ENCODE measurements at regions not wholly inside any gene's neighbourhood (a gene's known extent, or its start where the extent isn't known, plus 50 kb on each side); places are given as distances from the start of the nearest gene placed in this dataset.
A peak's percentile ranks its signal among the peaks of the same experiment; 100 is the strongest.

DNA sequence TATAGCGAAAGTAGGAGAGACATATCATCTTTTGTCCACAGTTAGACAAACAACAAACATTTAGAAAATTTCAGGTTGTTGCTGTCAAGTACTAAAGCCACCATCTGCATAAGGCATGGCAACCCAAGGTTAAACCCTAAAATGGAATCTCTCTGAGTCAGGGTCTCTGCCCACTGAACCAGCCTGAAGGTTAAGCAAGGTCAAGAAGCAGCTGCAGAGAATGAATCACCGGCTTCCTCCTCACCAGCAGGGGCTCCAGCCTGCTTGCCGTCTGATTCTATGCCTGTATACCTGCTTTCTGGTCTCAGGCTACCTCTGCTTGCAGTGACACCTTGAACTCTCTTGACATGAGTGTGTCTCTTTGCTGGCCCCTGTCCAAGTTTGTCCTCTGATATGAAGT is 726.2 kb upstream of the SGCG start:
- H3K27ac ChIP-seq (ENCODE audit: insufficient read depth, low read length) = no peak overlapping the region
- DNase-seq (ENCODE audit: low read depth in 2 of 2) = peak in 1 of 2 donors; percentile 46

DNA sequence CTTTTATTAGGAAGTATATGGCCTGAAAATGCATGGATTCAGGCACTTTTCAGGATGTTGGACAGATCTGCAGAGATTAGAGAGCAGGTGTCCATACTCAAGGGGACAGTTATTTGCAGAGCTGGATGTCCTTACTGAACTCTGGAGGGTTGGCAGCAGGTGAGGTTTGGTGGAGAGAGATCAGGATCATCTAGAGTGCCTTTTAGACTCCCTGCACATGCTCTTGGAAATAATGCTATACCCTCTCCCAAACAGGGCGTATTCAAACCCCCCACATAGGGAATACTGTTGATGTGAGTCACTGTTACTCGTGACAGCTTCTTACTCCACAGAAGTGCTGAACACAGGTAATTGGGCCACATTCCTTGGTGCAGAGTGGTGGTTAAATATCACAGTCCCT is 725.7 kb upstream of the SGCG start:
- H3K4me1 ChIP-seq (ENCODE audit: control insufficient read depth, extremely low read depth, insufficient read depth, low read length) = no peaks in the 10 kb centered on the region
- no peaks in the 10 kb centered on the region for H4K20me1 ChIP-seq (ENCODE audit: control insufficient read depth, extremely low read depth, insufficient read depth, low read length)
- no peak overlapping the region for H2AFZ ChIP-seq (ENCODE audit: low read length)
- H3K36me3 ChIP-seq (ENCODE audit: control insufficient read depth, insufficient read depth, low read length) = no peaks in the 10 kb centered on the region
- H3K9ac ChIP-seq (ENCODE audit: insufficient read depth, low read length) = no peak overlapping the region
- H3K4me3 ChIP-seq (replicated peaks in 1 of 4; ENCODE audit: control extremely low read depth in 1 of 4, insufficient read depth in 1 of 4, low read depth in 3 of 4, low read length in 4 of 4) = no peak overlapping the region
- no peak overlapping the region for H3K27ac ChIP-seq (ENCODE audit: insufficient read depth, low read length)
- H3K79me2 ChIP-seq (ENCODE audit: control insufficient read depth, insufficient read depth, low read length) = no peaks in the 10 kb centered on the region
- no peaks in the 10 kb centered on the region for H3K27me3 ChIP-seq (ENCODE audit: control insufficient read depth, insufficient read depth, low read length)
- no peak overlapping the region for H3K4me2 ChIP-seq (ENCODE audit: extremely low read depth, insufficient read depth, low read length)
- TF ChIP-seq CTCF (conservative IDR thresholded peaks at IDR 0.05 in 1 of 2, IDR thresholded peaks at IDR 0.05 in 1 of 2; ENCODE audit: low read depth in 1 of 2, low read length in 2 of 2) (no peak), EZH2 (IDR thresholded peaks at IDR 0.05; ENCODE audit: low read length, missing control alignments) (no peak)
- no peak for DNase-seq (ENCODE audit: low read depth in 2 of 2)
- no peaks in the 10 kb centered on the region for H3K9me3 ChIP-seq (ENCODE audit: control insufficient read depth, insufficient read depth, low read depth, low read length)

More for the DNA sequence above, 726.2 kb upstream of the SGCG start:
- Histone ChIP-seq H3K4me1 (ENCODE audit: control insufficient read depth, extremely low read depth, insufficient read depth, low read length) (no peaks in the 10 kb centered on the region), H4K20me1 (ENCODE audit: control insufficient read depth, extremely low read depth, insufficient read depth, low read length) (no peaks in the 10 kb centered on the region), H3K9ac (ENCODE audit: insufficient read depth, low read length) (no peak overlapping the region), H3K27me3 (ENCODE audit: control insufficient read depth, insufficient read depth, low read length) (no peaks in the 10 kb centered on the region), H3K79me2 (ENCODE audit: control insufficient read depth, insufficient read depth, low read length) (no peaks in the 10 kb centered on the region), H3K4me3 (replicated peaks in 1 of 4; ENCODE audit: control extremely low read depth in 1 of 4, insufficient read depth in 1 of 4, low read depth in 3 of 4, low read length in 4 of 4) (no peak overlapping the region), H3K9me3 (ENCODE audit: control insufficient read depth, insufficient read depth, low read depth, low read length) (no peaks in the 10 kb centered on the region), H3K4me2 (ENCODE audit: extremely low read depth, insufficient read depth, low read length) (no peak overlapping the region), H3K36me3 (ENCODE audit: control insufficient read depth, insufficient read depth, low read length) (no peaks in the 10 kb centered on the region), H2AFZ (ENCODE audit: low read length) (no peak overlapping the region)
- TF ChIP-seq CTCF (conservative IDR thresholded peaks at IDR 0.05 in 1 of 2, IDR thresholded peaks at IDR 0.05 in 1 of 2; ENCODE audit: low read depth in 1 of 2, low read length in 2 of 2) (peak in 1 of 2 donors; percentile 19), EZH2 (IDR thresholded peaks at IDR 0.05; ENCODE audit: low read length, missing control alignments) (no peak)

DNA sequence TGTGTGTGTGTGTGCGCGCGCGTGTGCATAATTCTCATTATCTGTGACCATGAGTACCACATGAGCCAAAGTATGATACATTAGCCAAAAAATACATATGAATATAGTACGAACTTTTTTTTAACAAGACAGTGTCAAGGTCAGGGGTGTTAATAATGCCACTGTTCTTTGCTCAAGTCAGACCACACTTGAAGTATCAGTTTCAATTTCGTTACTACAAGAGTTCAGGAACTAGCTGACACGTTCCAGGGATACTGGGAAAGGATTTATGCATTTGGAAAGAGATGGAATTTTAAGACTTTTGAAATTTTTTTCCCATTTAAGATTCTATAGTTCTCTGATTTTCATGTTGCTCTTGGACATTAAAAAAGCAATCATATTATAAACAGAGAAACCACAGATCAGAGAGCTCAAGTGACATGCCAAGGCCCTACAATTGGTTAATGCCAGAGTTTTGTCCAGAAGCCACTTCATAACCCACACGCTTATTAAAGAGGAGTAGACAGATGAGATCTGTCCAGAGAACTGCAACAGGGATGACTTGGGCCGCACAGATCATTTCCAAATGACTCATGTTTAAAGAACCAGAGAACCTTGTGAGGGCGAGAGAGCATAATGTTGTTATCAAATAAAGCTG is 718.8 kb upstream of the SGCG start:
- H3K4me1 ChIP-seq (ENCODE audit: control insufficient read depth, extremely low read depth, insufficient read depth, low read length) = no peaks in the 10 kb centered on the region

More for the DNA sequence above, 718.8 kb upstream of the SGCG start:
- Histone ChIP-seq H3K4me2 (ENCODE audit: extremely low read depth, insufficient read depth, low read length) (no peak overlapping the region), H3K27me3 (ENCODE audit: control insufficient read depth, insufficient read depth, low read length) (no peaks in the 10 kb centered on the region), H3K9me3 (ENCODE audit: control insufficient read depth, insufficient read depth, low read depth, low read length) (no peaks in the 10 kb centered on the region), H3K4me3 (replicated peaks in 1 of 4; ENCODE audit: control extremely low read depth in 1 of 4, insufficient read depth in 1 of 4, low read depth in 3 of 4, low read length in 4 of 4) (no peak overlapping the region), H3K27ac (ENCODE audit: insufficient read depth, low read length) (no peak overlapping the region), H3K36me3 (ENCODE audit: control insufficient read depth, insufficient read depth, low read length) (no peaks in the 10 kb centered on the region), H3K9ac (ENCODE audit: insufficient read depth, low read length) (no peak overlapping the region), H4K20me1 (ENCODE audit: control insufficient read depth, extremely low read depth, insufficient read depth, low read length) (no peaks in the 10 kb centered on the region), H2AFZ (ENCODE audit: low read length) (no peak overlapping the region), H3K79me2 (ENCODE audit: control insufficient read depth, insufficient read depth, low read length) (no peaks in the 10 kb centered on the region)
- peak in 1 of 2 donors; percentile 72 for DNase-seq (ENCODE audit: low read depth in 2 of 2)
- TF ChIP-seq EZH2 (IDR thresholded peaks at IDR 0.05; ENCODE audit: low read length, missing control alignments) = no peak
- no peak for TF ChIP-seq CTCF (conservative IDR thresholded peaks at IDR 0.05 in 1 of 2, IDR thresholded peaks at IDR 0.05 in 1 of 2; ENCODE audit: low read depth in 1 of 2, low read length in 2 of 2)
